HepG2 (cell line): ENCODE measurements at regions not wholly inside any gene's neighbourhood (a gene's known extent, or its start where the extent isn't known, plus 50 kb on each side); places are given as distances from the start of the nearest gene placed in this dataset.

ENCODE experiments used
- ATAC-seq: fragments of 200-7000 bp; cut with Tn5 transposase; 3 replicates; pipeline ENCODE4 v1.9.1; 2020; ENCODE audit warnings: mild to moderate bottlenecking, moderate library complexity
- BruUV-seq: library from RNA; stranded (reverse); fragments of 400-500 nt; replicated peaks from 2 replicates; lab custom pipeline; 2021; lab: Mats Ljungman, UMichigan
- CTCF ChIA-PET: fragments of 300-600 bp; formaldehyde crosslinking; extraction: SDS; loops from one replicate; lab custom pipeline; 2021; ENCODE audit warnings: low total read pairs, inconsistent platforms, low intra/inter-chr PET ratio; lab: Yijun Ruan, JAX
- POLR2A ChIA-PET: fragments of 350-600 bp; sonication (Branson Sonifier 250); formaldehyde crosslinking; loops from one replicate; lab custom pipeline; 2020; ENCODE audit warnings: antibody characterized with exemption, inconsistent platforms; lab: Yijun Ruan, JAX
- DNase-seq: peaks from one replicate; pipeline ENCODE4 v3.0.0-alpha.2; 2015; ENCODE audit warnings: low spot score
- FAIRE-seq: peaks from 3 replicates; lab custom pipeline; 2011; peaks lifted over from hg19 to GRCh38; lab: Jason Lieb, UNC
- H2AFZ ChIP-seq: one replicate; pipeline ENCODE4 v1.6.1; 2011; ENCODE audit warnings: low read length, inconsistent platforms
- H3K27ac ChIP-seq: fragments of 300-600 bp; 3 replicates; pipeline ENCODE4 v1.8.0; 2011; ENCODE audit warnings: mixed run types, mild to moderate bottlenecking, mixed read lengths, low read length, inconsistent platforms; ENCODE audit not compliant: insufficient read depth; ENCODE audit errors: extremely low read length
- H3K27me3 ChIP-seq, 2 experiments: fragments of 200-600 bp in 1 of 2; 2 replicates in 1 of 2; 3 replicates in 1 of 2; pipeline versions ENCODE4 v1.6.0 to v1.8.0; 2011; ENCODE audit warnings: low read length in 2 of 2, mild to moderate bottlenecking in 2 of 2, moderate library complexity in 2 of 2, inconsistent platforms in 1 of 2; ENCODE audit not compliant: insufficient read depth in 2 of 2, control insufficient read depth in 1 of 2
- H3K36me3 ChIP-seq, 2 experiments: fragments of 200-600 bp in 1 of 2; replicated peaks in 1 of 2; 2 replicates in 1 of 2; 3 replicates in 1 of 2; pipeline versions ENCODE4 v1.5.1 to v1.8.0; 2011; ENCODE audit warnings: low read length in 2 of 2, inconsistent platforms in 1 of 2; ENCODE audit not compliant: insufficient read depth in 2 of 2, control insufficient read depth in 1 of 2
- H3K4me1 ChIP-seq: 2 replicates; pipeline ENCODE4 v1.5.1; 2012; ENCODE audit warnings: low read length, inconsistent platforms; ENCODE audit not compliant: insufficient read depth
- H3K4me2 ChIP-seq: 2 replicates; pipeline ENCODE4 v1.6.0; 2011; ENCODE audit warnings: low read depth, low read length, inconsistent platforms
- H3K4me3 ChIP-seq, 3 experiments: fragments of 200-600 bp in 1 of 3; sonication (generic), shearing (Covaris generic) in 1 of 3; replicated peaks in 1 of 3; 2 replicates each; pipeline ENCODE4 v1.5.1; 2011 to 2016; ENCODE audit warnings: low read length in 3 of 3, inconsistent platforms in 2 of 3, low read depth in 2 of 3, mild to moderate bottlenecking in 2 of 3, control low read depth in 1 of 3, mixed read lengths in 1 of 3; ENCODE audit not compliant: insufficient read depth in 1 of 3
- H3K79me2 ChIP-seq: one replicate; pipeline ENCODE4 v1.6.1; 2011; ENCODE audit warnings: low read length, inconsistent platforms; ENCODE audit not compliant: insufficient read depth
- H3K9ac ChIP-seq: 2 replicates; pipeline ENCODE4 v1.6.0; 2011; ENCODE audit warnings: mild to moderate bottlenecking, low read depth, low read length, inconsistent platforms; ENCODE audit not compliant: insufficient read depth
- H3K9me3 ChIP-seq: 2 replicates; pipeline ENCODE4 v1.5.1; 2012; ENCODE audit warnings: mild to moderate bottlenecking, low read length
- H4K20me1 ChIP-seq: 2 replicates; pipeline ENCODE4 v1.6.0; 2011; ENCODE audit warnings: inconsistent platforms, mild to moderate bottlenecking, low read length, moderate library complexity; ENCODE audit not compliant: insufficient read depth
- BCL6 ChIP-seq: IDR thresholded peaks from 2 replicates; pipeline ENCODE4 v1.6.1; 2016; ENCODE audit warnings: missing genetic modification reagents, missing compliant biosample characterization
- FOXA3 ChIP-seq: IDR thresholded peaks from 2 replicates; pipeline ENCODE4 v1.6.1; 2016; ENCODE audit warnings: missing genetic modification reagents, missing compliant biosample characterization
- FOXC1 ChIP-seq: sonication (generic); formaldehyde crosslinking; IDR thresholded peaks from 2 replicates; pipeline ENCODE4 v1.8.0; 2022; ENCODE audit warnings: mild to moderate bottlenecking, missing genetic modification reagents, borderline replicate concordance
- HNRNPH1 ChIP-seq: fragments of 200-400 bp; formaldehyde crosslinking; optimal IDR thresholded peaks from 2 replicates; pipeline ENCODE3; 2017; ENCODE audit warnings: mild to moderate bottlenecking, low read depth, low read length
- IRF2 ChIP-seq: IDR thresholded peaks from 2 replicates; pipeline ENCODE4 v1.6.1; 2018; ENCODE audit warnings: missing genetic modification reagents, missing compliant biosample characterization
- KLF6 ChIP-seq: IDR thresholded peaks from 2 replicates; pipeline ENCODE4 v1.8.0; 2016; ENCODE audit warnings: missing biosample characterization, missing genetic modification reagents
- NR2F6 ChIP-seq, 2 experiments: IDR thresholded peaks; 2 replicates each; pipeline ENCODE4 v1.6.1; 2016; ENCODE audit warnings: antibody characterized with exemption in 1 of 2, mild to moderate bottlenecking in 1 of 2
- RFXAP ChIP-seq: sonication (generic); formaldehyde crosslinking; IDR thresholded peaks from 2 replicates; pipeline ENCODE4 v1.4.0; 2020; ENCODE audit warnings: missing genetic modification reagents, borderline replicate concordance
- RXRA ChIP-seq: sonication (generic); formaldehyde crosslinking; IDR thresholded peaks from 2 replicates; pipeline ENCODE4 v1.5.1; 2020; ENCODE audit warnings: missing genetic modification reagents
- TCF7L2 ChIP-seq: IDR thresholded peaks from 2 replicates; pipeline ENCODE4 v1.6.1; 2011; ENCODE audit warnings: mild to moderate bottlenecking, low read depth, low read length, moderate library complexity
- ZFAT ChIP-seq: sonication (generic); formaldehyde crosslinking; conservative IDR thresholded peaks from 2 replicates; pipeline ENCODE4 v1.8.1; 2023; ENCODE audit warnings: missing genetic modification reagents, inconsistent platforms
- ZNF331 ChIP-seq: sonication (generic); formaldehyde crosslinking; IDR thresholded peaks from 2 replicates; pipeline ENCODE4 v1.4.0; 2020; ENCODE audit warnings: missing genetic modification reagents
- ZNF431 ChIP-seq: sonication (generic); formaldehyde crosslinking; IDR thresholded peaks from 2 replicates; pipeline ENCODE4 v1.9.0; 2022; ENCODE audit warnings: missing genetic modification reagents, low read depth, mild to moderate bottlenecking, borderline replicate concordance
- ZNF589 ChIP-seq: sonication (generic); formaldehyde crosslinking; conservative IDR thresholded peaks from 2 replicates; pipeline ENCODE4 v1.8.0; 2022; ENCODE audit warnings: mild to moderate bottlenecking, moderate library complexity, missing genetic modification reagents
- ZNF605 ChIP-seq: sonication (generic); formaldehyde crosslinking; IDR thresholded peaks from 2 replicates; pipeline ENCODE4 v1.8.0; 2022; ENCODE audit warnings: mild to moderate bottlenecking, missing genetic modification reagents
- ZNF75D ChIP-seq: sonication (generic); formaldehyde crosslinking; IDR thresholded peaks from 2 replicates; pipeline ENCODE4 v1.8.1; 2023; ENCODE audit warnings: missing genetic modification reagents, mild to moderate bottlenecking, borderline replicate concordance
- ZNF790 ChIP-seq: sonication (generic); formaldehyde crosslinking; IDR thresholded peaks from 2 replicates; pipeline ENCODE4 v1.8.0; 2022; ENCODE audit warnings: missing genetic modification reagents, mild to moderate bottlenecking, borderline replicate concordance
- ZNF792 ChIP-seq: IDR thresholded peaks from 2 replicates; pipeline ENCODE4 v1.6.1; 2016
- WGBS: methylation state at CpG from one replicate; pipeline ENCODE4 v1.1.6; 2017; ENCODE audit warnings: low lambda C conversion rate; 5-methylcytosine and 5-hydroxymethylcytosine counted together
- in situ Hi-C: cut with HindIII; loops from 2 replicates; pipeline ENCODE4 v1.10.0; 2017; ENCODE audit warnings: low pct_unique_long_range_greater_than_20kb; ENCODE audit not compliant: extremely low pct_ligation_motif_present
- intact Hi-C: fragments of 100-400 bp; cut with micrococcal nuclease; formaldehyde crosslinking; loops from one replicate; pipeline ENCODE4 v1.10.0; 2022; ENCODE audit not compliant: unreplicated experiment
- TF ChIP-seq, protein P1 (sequence below): fragments of 450-650 bp; IDR thresholded peaks from 2 replicates; pipeline ENCODE4 v1.6.1; 2016
- TF ChIP-seq, protein P2 (sequence below): sonication (generic); formaldehyde crosslinking; IDR thresholded peaks from 2 replicates; pipeline ENCODE4 v1.4.0; 2020; ENCODE audit warnings: missing genetic modification reagents, borderline replicate concordance
- TF ChIP-seq, protein P3 (sequence below): sonication (generic); formaldehyde crosslinking; conservative IDR thresholded peaks from 2 replicates; pipeline ENCODE4 v1.8.0; 2022; ENCODE audit warnings: mild to moderate bottlenecking, moderate library complexity, missing genetic modification reagents

DNA sequence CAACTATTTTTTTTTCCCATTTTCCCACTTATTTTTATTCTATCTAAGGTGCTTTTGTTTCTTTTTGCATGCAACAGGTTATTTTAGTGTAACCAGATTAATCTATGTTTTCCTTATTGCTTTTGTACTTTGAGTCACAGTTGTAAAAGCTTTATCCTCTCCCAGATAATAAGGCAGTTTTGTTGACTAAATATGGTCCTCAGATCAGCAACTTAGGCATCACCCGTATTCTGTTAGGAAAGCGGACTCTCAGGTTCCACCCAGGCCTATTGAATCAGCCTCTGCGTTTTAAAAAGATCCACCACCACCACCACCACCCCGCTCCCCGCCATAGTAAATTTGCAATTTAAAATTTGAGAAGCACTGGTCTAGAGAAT is 58.6 kb upstream of the USP9X start (continued):
- no peak for TF ChIP-seq ZNF589 (CRISPR knock-in tag)
- no peak for TF ChIP-seq ZNF75D
- TF ChIP-seq, protein P1, sequence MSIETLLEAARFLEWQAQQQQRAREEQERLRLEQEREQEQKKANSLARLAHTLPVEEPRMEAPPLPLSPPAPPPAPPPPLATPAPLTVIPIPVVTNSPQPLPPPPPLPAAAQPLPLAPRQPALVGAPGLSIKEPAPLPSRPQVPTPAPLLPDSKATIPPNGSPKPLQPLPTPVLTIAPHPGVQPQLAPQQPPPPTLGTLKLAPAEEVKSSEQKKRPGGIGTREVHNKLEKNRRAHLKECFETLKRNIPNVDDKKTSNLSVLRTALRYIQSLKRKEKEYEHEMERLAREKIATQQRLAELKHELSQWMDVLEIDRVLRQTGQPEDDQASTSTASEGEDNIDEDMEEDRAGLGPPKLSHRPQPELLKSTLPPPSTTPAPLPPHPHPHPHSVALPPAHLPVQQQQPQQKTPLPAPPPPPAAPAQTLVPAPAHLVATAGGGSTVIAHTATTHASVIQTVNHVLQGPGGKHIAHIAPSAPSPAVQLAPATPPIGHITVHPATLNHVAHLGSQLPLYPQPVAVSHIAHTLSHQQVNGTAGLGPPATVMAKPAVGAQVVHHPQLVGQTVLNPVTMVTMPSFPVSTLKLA: no peak
- no peak for TF ChIP-seq RFXAP (CRISPR knock-in tag)
- TF ChIP-seq TCF7L2: no peak
- TF ChIP-seq ZNF605: no peak
- no peak for TF ChIP-seq ZNF331 (CRISPR knock-in tag)
- no peak for TF ChIP-seq ZNF790
- TF ChIP-seq RXRA (CRISPR knock-in tag): no peak

DNA sequence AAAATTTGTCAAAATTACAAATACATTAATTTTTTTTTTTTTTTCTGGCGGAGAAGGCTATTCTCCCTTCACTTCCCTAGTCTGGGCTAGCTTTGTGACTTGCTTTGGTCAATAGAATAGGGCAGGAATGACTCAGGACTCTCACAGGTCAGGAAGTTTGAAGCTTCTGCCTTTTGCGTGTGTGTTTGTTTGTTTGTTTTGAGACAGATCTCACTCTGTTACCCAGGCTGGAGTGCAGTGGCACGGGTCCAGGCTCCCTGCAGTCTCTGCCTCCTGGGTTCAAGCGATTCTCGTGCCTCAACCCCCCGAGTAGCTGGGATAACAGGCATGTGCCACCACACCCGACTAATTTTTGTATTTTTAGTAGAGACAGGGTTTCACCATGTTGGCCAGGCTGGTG is 55.9 kb upstream of the USP9X start:
- in situ Hi-C loops: no loop called here
- no peak overlapping the region for H2AFZ ChIP-seq
- ChIA-PET POLR2A (interaction anchor here (0.8 kb wide), 1 partner anchor 382 kb away, joined by 3 read pairs; the partner anchor contains the start of gene CXorf38), CTCF (no interaction called here)
- peak overlapping the region; percentile 26 for H3K27ac ChIP-seq
- WGBS: 28% methylated on average over 2 of the region's 7 CpGs
- no peaks in the 10 kb centered on the region for H3K9me3 ChIP-seq
- H4K20me1 ChIP-seq: no peaks in the 10 kb centered on the region
- DNase-seq (peak; percentile 27), FAIRE-seq (no peak), ATAC-seq (no peak; the same call in 2 of the 3 replicates)
- H3K4me1 ChIP-seq: peaks cover 41% of the 10 kb centered on the region
- H3K4me2 ChIP-seq: no peak overlapping the region
- BruUV-seq: no TSS peak
- H3K27me3 ChIP-seq: no peaks in the 10 kb centered on the region
- no peaks in the 10 kb centered on the region for H3K36me3 ChIP-seq
- no peaks in the 10 kb centered on the region for H3K79me2 ChIP-seq
- H3K9ac ChIP-seq: 0 out of 2 replicates have a peak overlapping the region, but pooled peaks have one; percentile 15
- intact Hi-C loops: no loop called here
- H3K4me3 ChIP-seq: no peak overlapping the region
- TF ChIP-seq FOXC1 (CRISPR knock-in tag) (no peak), BCL6 (CRISPR knock-in tag) (no peak), ZFAT (CRISPR knock-in tag) (no peak), KLF6 (CRISPR knock-in tag) (no peak), FOXA3 (CRISPR knock-in tag) (0 out of 2 replicates have a peak, but pooled peaks have one; percentile 8), NR2F6 (IDR thresholded peaks at IDR 0.05) (no peak), NR2F6 (CRISPR knock-in tag; IDR thresholded peaks at IDR 0.05) (no peak), IRF2 (CRISPR knock-in tag) (no peak), ZNF792 (CRISPR knock-in tag) (no peak), ZNF431 (CRISPR knock-in tag) (no peak), HNRNPH1 (no peak)
- TF ChIP-seq, protein P2, sequence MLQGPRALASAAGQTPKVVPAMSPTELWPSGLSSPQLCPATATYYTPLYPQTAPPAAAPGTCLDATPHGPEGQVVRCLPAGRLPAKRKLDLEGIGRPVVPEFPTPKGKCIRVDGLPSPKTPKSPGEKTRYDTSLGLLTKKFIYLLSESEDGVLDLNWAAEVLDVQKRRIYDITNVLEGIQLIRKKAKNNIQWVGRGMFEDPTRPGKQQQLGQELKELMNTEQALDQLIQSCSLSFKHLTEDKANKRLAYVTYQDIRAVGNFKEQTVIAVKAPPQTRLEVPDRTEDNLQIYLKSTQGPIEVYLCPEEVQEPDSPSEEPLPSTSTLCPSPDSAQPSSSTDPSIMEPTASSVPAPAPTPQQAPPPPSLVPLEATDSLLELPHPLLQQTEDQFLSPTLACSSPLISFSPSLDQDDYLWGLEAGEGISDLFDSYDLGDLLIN (CRISPR knock-in tag): no peak
- TF ChIP-seq, protein P3, sequence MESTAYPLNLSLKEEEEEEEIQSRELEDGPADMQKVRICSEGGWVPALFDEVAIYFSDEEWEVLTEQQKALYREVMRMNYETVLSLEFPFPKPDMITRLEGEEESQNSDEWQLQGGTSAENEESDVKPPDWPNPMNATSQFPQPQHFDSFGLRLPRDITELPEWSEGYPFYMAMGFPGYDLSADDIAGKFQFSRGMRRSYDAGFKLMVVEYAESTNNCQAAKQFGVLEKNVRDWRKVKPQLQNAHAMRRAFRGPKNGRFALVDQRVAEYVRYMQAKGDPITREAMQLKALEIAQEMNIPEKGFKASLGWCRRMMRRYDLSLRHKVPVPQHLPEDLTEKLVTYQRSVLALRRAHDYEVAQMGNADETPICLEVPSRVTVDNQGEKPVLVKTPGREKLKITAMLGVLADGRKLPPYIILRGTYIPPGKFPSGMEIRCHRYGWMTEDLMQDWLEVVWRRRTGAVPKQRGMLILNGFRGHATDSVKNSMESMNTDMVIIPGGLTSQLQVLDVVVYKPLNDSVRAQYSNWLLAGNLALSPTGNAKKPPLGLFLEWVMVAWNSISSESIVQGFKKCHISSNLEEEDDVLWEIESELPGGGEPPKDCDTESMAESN (CRISPR knock-in tag): no peak
